ENCODE measurements at regions not wholly inside any gene's neighbourhood (a gene's known extent, or its start where the extent isn't known, plus 50 kb on each side); places are given as distances from the start of the nearest gene placed in this dataset.

DNA sequence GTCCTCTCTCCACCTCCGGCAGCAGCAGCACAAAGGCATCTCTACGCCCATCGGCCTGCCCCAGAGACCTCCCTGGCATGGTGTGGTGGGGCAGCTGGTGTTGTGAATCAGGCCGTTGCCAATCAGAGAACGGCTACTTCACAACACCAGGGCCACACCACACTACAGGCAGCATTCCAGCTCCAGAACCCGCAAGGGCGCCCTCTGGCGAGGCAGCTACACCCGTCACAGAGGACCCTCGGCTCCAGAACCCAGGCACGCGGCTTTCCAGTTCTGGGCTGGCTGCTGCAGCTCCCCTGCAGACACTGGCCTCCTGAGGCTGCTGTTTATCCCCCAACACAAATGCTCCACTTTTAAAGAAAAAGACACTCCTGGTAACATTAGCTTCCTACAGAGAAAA lies 127.5 kb upstream of the TOPAZ1 start:
- intact Hi-C loops (cut with DNase I): loop anchor here (10.0 kb wide), 1 partner anchor 239 kb away; no protein-coding TSS in a partner anchor
- peak; percentile 41 for DNase-seq
- H3K9ac ChIP-seq (ENCODE audit: low read depth in 2 of 2, low read length in 2 of 2): no peak overlapping the region
- H3K27me3 ChIP-seq: no peaks in the 10 kb centered on the region
- H3K4me1 ChIP-seq: no peaks in the 10 kb centered on the region
- TF ChIP-seq, protein P1, sequence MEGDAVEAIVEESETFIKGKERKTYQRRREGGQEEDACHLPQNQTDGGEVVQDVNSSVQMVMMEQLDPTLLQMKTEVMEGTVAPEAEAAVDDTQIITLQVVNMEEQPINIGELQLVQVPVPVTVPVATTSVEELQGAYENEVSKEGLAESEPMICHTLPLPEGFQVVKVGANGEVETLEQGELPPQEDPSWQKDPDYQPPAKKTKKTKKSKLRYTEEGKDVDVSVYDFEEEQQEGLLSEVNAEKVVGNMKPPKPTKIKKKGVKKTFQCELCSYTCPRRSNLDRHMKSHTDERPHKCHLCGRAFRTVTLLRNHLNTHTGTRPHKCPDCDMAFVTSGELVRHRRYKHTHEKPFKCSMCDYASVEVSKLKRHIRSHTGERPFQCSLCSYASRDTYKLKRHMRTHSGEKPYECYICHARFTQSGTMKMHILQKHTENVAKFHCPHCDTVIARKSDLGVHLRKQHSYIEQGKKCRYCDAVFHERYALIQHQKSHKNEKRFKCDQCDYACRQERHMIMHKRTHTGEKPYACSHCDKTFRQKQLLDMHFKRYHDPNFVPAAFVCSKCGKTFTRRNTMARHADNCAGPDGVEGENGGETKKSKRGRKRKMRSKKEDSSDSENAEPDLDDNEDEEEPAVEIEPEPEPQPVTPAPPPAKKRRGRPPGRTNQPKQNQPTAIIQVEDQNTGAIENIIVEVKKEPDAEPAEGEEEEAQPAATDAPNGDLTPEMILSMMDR (IDR thresholded peaks at IDR 0.05): no peak
- H3K9me3 ChIP-seq: no peaks in the 10 kb centered on the region
- no peaks in the 10 kb centered on the region for H3K36me3 ChIP-seq
- no peak overlapping the region for H3K4me3 ChIP-seq
- no peak overlapping the region for H3K27ac ChIP-seq

DNA sequence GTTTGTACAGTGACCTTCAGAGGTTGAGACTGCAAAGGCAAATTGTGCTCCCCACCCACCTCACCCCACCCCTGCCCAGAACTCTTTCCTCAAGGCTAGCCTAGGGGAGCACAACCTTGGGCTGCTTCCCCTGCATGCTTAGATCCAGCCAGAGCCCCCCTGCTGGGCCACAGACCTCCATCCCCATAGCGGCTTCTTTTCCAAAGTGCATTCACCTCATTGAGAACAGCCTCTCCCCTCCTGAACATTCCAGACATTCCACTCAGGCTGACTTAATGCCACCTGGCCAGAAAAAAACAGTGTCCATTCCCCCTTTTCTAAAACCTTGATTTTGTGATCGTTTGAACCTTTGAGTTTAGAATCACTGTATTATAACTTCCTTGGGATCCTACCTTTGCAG lies 124.4 kb upstream of the TOPAZ1 start:
- TF ChIP-seq, protein P1 (IDR thresholded peaks at IDR 0.05): no peak
- no peaks in the 10 kb centered on the region for H3K4me1 ChIP-seq
- H3K9me3 ChIP-seq: no peaks in the 10 kb centered on the region
- DNase-seq: no peak
- no peaks in the 10 kb centered on the region for H3K27me3 ChIP-seq
- intact Hi-C loops (cut with DNase I): loop anchor here (10.0 kb wide), 1 partner anchor 242 kb away; no protein-coding TSS in a partner anchor
- H3K36me3 ChIP-seq: no peaks in the 10 kb centered on the region
- no peak overlapping the region for H3K4me3 ChIP-seq
- H3K27ac ChIP-seq: no peak overlapping the region
- H3K9ac ChIP-seq (ENCODE audit: low read depth in 2 of 2, low read length in 2 of 2): no peak overlapping the region

DNA sequence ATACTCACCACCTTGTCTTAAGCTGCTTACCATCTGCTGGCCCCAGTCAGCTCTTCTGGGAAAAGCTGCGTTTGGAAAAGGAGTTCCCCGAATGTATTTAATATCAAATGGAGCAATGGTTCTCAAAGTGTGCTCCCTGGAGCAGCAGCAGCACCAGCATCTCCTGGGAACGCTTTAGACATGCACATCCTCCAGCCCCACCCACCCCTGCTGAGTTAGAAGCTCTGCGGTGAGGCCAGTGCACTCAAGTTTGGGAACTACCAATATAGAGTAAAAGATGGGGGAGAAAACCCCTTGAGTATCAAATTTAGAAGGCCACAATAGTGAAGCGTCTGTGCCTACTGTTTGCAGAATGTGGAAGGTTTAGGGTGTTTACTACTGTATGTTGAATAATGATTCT lies 124.0 kb upstream of the TOPAZ1 start:
- TF ChIP-seq, protein P1 (IDR thresholded peaks at IDR 0.05): no peak
- no peaks in the 10 kb centered on the region for H3K27me3 ChIP-seq
- no peaks in the 10 kb centered on the region for H3K4me1 ChIP-seq
- H3K36me3 ChIP-seq: no peaks in the 10 kb centered on the region
- DNase-seq: no peak
- H3K9me3 ChIP-seq: no peaks in the 10 kb centered on the region
- no peak overlapping the region for H3K4me3 ChIP-seq
- H3K27ac ChIP-seq: no peak overlapping the region
- no peak overlapping the region for H3K9ac ChIP-seq (ENCODE audit: low read depth in 2 of 2, low read length in 2 of 2)
- intact Hi-C loops (cut with DNase I): loop anchor here (10.0 kb wide), 1 partner anchor 243 kb away; no protein-coding TSS in a partner anchor

DNA sequence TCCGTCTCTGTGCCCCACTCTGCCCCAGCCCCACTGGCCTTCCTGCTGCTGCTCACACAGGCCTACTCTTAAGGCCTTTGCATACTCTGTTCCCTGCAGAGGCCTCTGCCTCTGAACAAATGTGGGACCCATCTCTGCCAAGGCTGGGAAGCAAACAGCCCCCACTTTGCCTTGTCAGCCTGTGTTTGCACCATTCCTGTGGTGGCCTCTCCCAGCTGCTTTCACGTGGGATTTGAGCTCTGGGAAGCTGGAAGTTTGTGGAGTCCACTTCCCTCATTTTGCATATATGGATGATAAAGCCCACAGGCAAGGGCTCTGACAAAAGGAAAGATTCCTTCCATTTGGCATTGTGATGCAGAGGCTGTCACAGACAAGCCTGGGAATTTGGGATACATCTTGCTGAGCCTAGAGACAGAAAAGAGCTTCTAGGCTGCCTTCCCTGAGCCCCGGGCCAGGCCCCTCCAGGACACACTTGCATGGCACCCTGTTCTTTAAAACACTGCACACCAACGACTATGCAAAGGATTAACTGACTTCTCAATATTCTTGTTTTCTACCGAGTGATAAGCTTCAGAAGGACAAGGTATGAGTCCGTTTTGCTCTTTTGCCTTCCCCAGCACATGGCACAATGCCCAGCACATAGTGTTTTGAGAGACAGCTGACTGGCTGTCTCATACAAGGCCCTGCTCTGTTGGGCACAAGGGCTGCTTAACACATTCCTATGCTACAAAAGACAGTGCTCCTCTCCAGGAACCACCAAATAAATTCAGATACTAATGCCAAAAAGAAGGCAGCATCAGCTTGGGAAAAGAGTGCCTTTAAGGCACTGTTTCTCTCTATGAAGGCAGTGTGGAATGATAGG lies 120.7 kb upstream of the TOPAZ1 start:
- Histone ChIP-seq H3K27me3 (no peaks in the 10 kb centered on the region), H3K9ac (ENCODE audit: low read depth in 2 of 2, low read length in 2 of 2) (no peak overlapping the region), H3K36me3 (no peaks in the 10 kb centered on the region), H3K9me3 (no peaks in the 10 kb centered on the region), H3K4me1 (no peaks in the 10 kb centered on the region), H3K4me3 (no peak overlapping the region), H3K27ac (no peak overlapping the region)
- intact Hi-C loops (cut with DNase I): no loop called here
- TF ChIP-seq, protein P1 (IDR thresholded peaks at IDR 0.05): no peak
- DNase-seq: no peak

DNA sequence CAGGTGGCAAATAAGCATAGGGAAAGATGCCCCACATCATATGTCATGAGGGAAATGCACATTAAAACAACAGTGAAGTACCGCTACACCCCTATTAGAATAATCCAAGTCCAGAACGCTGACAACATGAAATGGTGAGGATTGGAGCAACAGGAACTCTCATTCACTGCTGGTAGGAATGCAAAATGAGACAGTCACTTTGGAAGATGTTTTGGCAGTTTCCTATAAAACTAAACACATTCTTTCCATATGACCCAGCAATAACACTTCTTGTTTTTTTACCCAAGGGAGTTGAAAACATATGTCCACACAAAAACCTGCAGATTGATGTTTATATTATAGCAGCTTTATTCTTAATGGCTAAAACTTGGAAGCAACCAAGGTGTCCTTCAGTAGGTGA lies 116.4 kb upstream of the TOPAZ1 start:
- intact Hi-C loops (cut with DNase I): no loop called here
- no peak overlapping the region for H3K4me3 ChIP-seq
- H3K36me3 ChIP-seq: no peaks in the 10 kb centered on the region
- no peak for DNase-seq
- H3K4me1 ChIP-seq: no peaks in the 10 kb centered on the region
- H3K27me3 ChIP-seq: no peaks in the 10 kb centered on the region
- no peak overlapping the region for H3K9ac ChIP-seq (ENCODE audit: low read depth in 2 of 2, low read length in 2 of 2)
- TF ChIP-seq, protein P1 (IDR thresholded peaks at IDR 0.05): no peak
- H3K9me3 ChIP-seq: no peaks in the 10 kb centered on the region
- no peak overlapping the region for H3K27ac ChIP-seq

Measured in colonic mucosa (tissue), 4 donors.